IMR-90 (cell line): ENCODE measurements at regions not wholly inside any gene's neighbourhood (a gene's known extent, or its start where the extent isn't known, plus 50 kb on each side); places are given as distances from the start of the nearest gene placed in this dataset.

Experiments
- ATAC-seq: fragments of 200-7000 bp; cut with Tn5 transposase; 2 replicates; pipeline ENCODE4 v1.9.1; 2020; ENCODE audit warnings: low read depth, mild to moderate bottlenecking, moderate library complexity
- BruUV-seq: library from RNA; stranded (reverse); fragments of 400-500 nt; replicated peaks from 2 replicates; lab custom pipeline; 2021; lab: Mats Ljungman, UMichigan
- CTCF ChIA-PET: fragments of 300-600 bp; formaldehyde crosslinking; extraction: SDS; loops from one replicate; lab custom pipeline; 2021; ENCODE audit warnings: antibody characterized with exemption; lab: Yijun Ruan, JAX
- POLR2A ChIA-PET: fragments of 300-600 bp; sonication (Branson Sonifier 250); formaldehyde crosslinking; loops from one replicate; lab custom pipeline; 2022; ENCODE audit warnings: antibody characterized with exemption; ENCODE audit not compliant: unreplicated experiment; lab: Charles Lee
- DNase-seq: peaks from one replicate; pipeline ENCODE4 v3.0.0; 2013
- H2AFZ ChIP-seq: replicated peaks from 2 replicates; pipeline ENCODE3; 2013; ENCODE audit warnings: low read length, mild to moderate bottlenecking; ENCODE audit not compliant: poor library complexity
- H2AK5ac ChIP-seq: 2 replicates; pipeline ENCODE4 v1.6.1; 2013; ENCODE audit warnings: low read depth, low read length, inconsistent platforms
- H2AK9ac ChIP-seq: replicated peaks from 2 replicates; pipeline ENCODE3; 2013; ENCODE audit warnings: mild to moderate bottlenecking, low read depth, low read length, moderate library complexity; ENCODE audit not compliant: poor library complexity
- H2BK120ac ChIP-seq: 2 replicates; pipeline ENCODE4 v1.6.1; 2013; ENCODE audit warnings: low read depth, low read length, inconsistent platforms
- H2BK15ac ChIP-seq: 3 replicates; pipeline ENCODE4 v1.6.1; 2013; ENCODE audit warnings: low read depth, low read length, inconsistent platforms
- H2BK20ac ChIP-seq: 2 replicates; pipeline ENCODE4 v1.6.1; 2013; ENCODE audit warnings: low read depth, mild to moderate bottlenecking, inconsistent platforms, low read length, moderate library complexity
- H2BK5ac ChIP-seq: 2 replicates; pipeline ENCODE4 v1.6.1; 2013; ENCODE audit warnings: mild to moderate bottlenecking, low read depth, low read length, inconsistent platforms; ENCODE audit not compliant: poor library complexity, severe bottlenecking
- H3K14ac ChIP-seq: replicated peaks from 2 replicates; pipeline ENCODE4 v1.6.1; 2013; ENCODE audit warnings: low read depth, low read length, inconsistent platforms
- H3K18ac ChIP-seq: 2 replicates; pipeline ENCODE4 v1.6.1; 2013; ENCODE audit warnings: low read depth, low read length, control low read depth
- H3K23ac ChIP-seq: 2 replicates; pipeline ENCODE4 v1.6.1; 2013; ENCODE audit warnings: low read depth, low read length, inconsistent platforms
- H3K27ac ChIP-seq: 2 replicates; pipeline ENCODE4 v1.5.1; 2013; ENCODE audit warnings: mild to moderate bottlenecking, control low read depth, low read length; ENCODE audit not compliant: insufficient read depth
- H3K27me3 ChIP-seq: 2 replicates; pipeline ENCODE4 v1.6.1; 2013; ENCODE audit warnings: low read length; ENCODE audit not compliant: control insufficient read depth, insufficient read depth
- H3K36me3 ChIP-seq: 2 replicates; pipeline ENCODE4 v1.6.1; 2013; ENCODE audit warnings: low read length, mixed read lengths; ENCODE audit not compliant: control insufficient read depth, insufficient read depth
- H3K4ac ChIP-seq: 2 replicates; pipeline ENCODE4 v1.6.1; 2013; ENCODE audit warnings: low read depth, low read length, inconsistent platforms
- H3K4me1 ChIP-seq: 2 replicates; pipeline ENCODE4 v1.6.1; 2013; ENCODE audit warnings: low read length, mixed read lengths; ENCODE audit not compliant: control insufficient read depth, insufficient read depth
- H3K4me2 ChIP-seq: 2 replicates; pipeline ENCODE4 v1.6.1; 2013; ENCODE audit warnings: low read depth, mild to moderate bottlenecking, control low read depth, low read length, moderate library complexity
- H3K4me3 ChIP-seq: 2 replicates; pipeline ENCODE4 v1.5.1; 2013; ENCODE audit warnings: low read depth, mild to moderate bottlenecking, control low read depth, low read length, moderate library complexity; ENCODE audit not compliant: insufficient read depth
- H3K56ac ChIP-seq: 2 replicates; pipeline ENCODE4 v1.6.1; 2013; ENCODE audit warnings: low read length, inconsistent platforms; ENCODE audit not compliant: insufficient read depth; ENCODE audit errors: extremely low read depth
- H3K79me1 ChIP-seq, 2 experiments: 2 replicates each; pipeline ENCODE4 v1.6.1; 2013; ENCODE audit warnings: low read length in 2 of 2, inconsistent platforms in 1 of 2, low read depth in 1 of 2
- H3K9ac ChIP-seq: 2 replicates; pipeline ENCODE4 v1.6.1; 2013; ENCODE audit warnings: low read depth, low read length, control low read depth
- H3K9me1 ChIP-seq: 2 replicates; pipeline ENCODE4 v1.6.1; 2013; ENCODE audit warnings: low read length, inconsistent platforms; ENCODE audit not compliant: insufficient read depth
- H3K9me3 ChIP-seq: 2 replicates; pipeline ENCODE4 v1.6.1; 2013; ENCODE audit warnings: low read length; ENCODE audit not compliant: control insufficient read depth, insufficient read depth
- H4K20me1 ChIP-seq: 2 replicates; pipeline ENCODE4 v1.6.1; 2013; ENCODE audit warnings: low read length, inconsistent platforms; ENCODE audit not compliant: insufficient read depth
- H4K5ac ChIP-seq: 2 replicates; pipeline ENCODE4 v1.6.1; 2013; ENCODE audit warnings: mild to moderate bottlenecking, low read depth, low read length, control low read depth
- H4K8ac ChIP-seq, 2 experiments: 2 replicates each; pipeline ENCODE4 v1.6.1; 2013; ENCODE audit warnings: low read depth in 2 of 2, low read length in 2 of 2, control low read depth in 1 of 2, inconsistent platforms in 1 of 2
- H4K91ac ChIP-seq: 2 replicates; pipeline ENCODE4 v1.6.1; 2013; ENCODE audit warnings: low read depth, low read length, inconsistent platforms; ENCODE audit not compliant: insufficient read depth
- BHLHE40 ChIP-seq: fragments of 150-350 bp; IDR thresholded peaks from 2 replicates; pipeline ENCODE4 v1.6.1; 2016; ENCODE audit warnings: mild to moderate bottlenecking, low read depth, low read length
- CEBPB ChIP-seq: IDR thresholded peaks from 2 replicates; pipeline ENCODE4 v1.6.1; 2012; ENCODE audit warnings: low read depth, low read length, improper control_type of control experiment
- CHD1 ChIP-seq: IDR thresholded peaks from 2 replicates; pipeline ENCODE4 v1.6.1; 2012; ENCODE audit warnings: low read depth, low read length, improper control_type of control experiment
- CTCF ChIP-seq: conservative IDR thresholded peaks from 2 replicates; pipeline ENCODE4 v1.5.1; 2012; ENCODE audit warnings: mild to moderate bottlenecking, low read depth, low read length, improper control_type of control experiment
- ELK1 ChIP-seq: fragments of 150-350 bp; IDR thresholded peaks from 2 replicates; pipeline ENCODE4 v1.6.1; 2016; ENCODE audit warnings: low read depth, mild to moderate bottlenecking, low read length, moderate library complexity, borderline replicate concordance
- FOS ChIP-seq: fragments of 150-350 bp; IDR thresholded peaks from 2 replicates; pipeline ENCODE4 v1.6.1; 2016; ENCODE audit warnings: low read depth, low read length
- MAFK ChIP-seq: IDR thresholded peaks from 2 replicates; pipeline ENCODE4 v1.6.1; 2012; ENCODE audit warnings: low read depth, low read length, improper control_type of control experiment
- MAZ ChIP-seq: IDR thresholded peaks from 2 replicates; pipeline ENCODE4 v1.6.1; 2012; ENCODE audit warnings: low read depth, mild to moderate bottlenecking, low read length, improper control_type of control experiment, moderate library complexity, borderline replicate concordance
- MXI1 ChIP-seq: IDR thresholded peaks from 2 replicates; pipeline ENCODE4 v1.6.1; 2012; ENCODE audit warnings: low read depth, mild to moderate bottlenecking, low read length, moderate library complexity, borderline replicate concordance
- NFE2L2 ChIP-seq: fragments of 150-350 bp; IDR thresholded peaks from 2 replicates; pipeline ENCODE4 v1.6.1; 2016; ENCODE audit warnings: low read depth, mild to moderate bottlenecking, low read length
- POLR2A ChIP-seq: IDR thresholded peaks from 2 replicates; pipeline ENCODE4 v1.6.1; 2012; ENCODE audit warnings: mild to moderate bottlenecking, low read depth, low read length
- RAD21 ChIP-seq: IDR thresholded peaks from 2 replicates; pipeline ENCODE4 v1.6.1; 2012; ENCODE audit warnings: low read length, improper control_type of control experiment
- RCOR1 ChIP-seq: IDR thresholded peaks from 2 replicates; pipeline ENCODE4 v1.6.1; 2012; ENCODE audit warnings: mild to moderate bottlenecking, low read length, improper control_type of control experiment; ENCODE audit not compliant: insufficient replicate concordance
- RFX5 ChIP-seq: IDR thresholded peaks from 2 replicates; pipeline ENCODE4 v1.8.0; 2012; ENCODE audit warnings: low read depth, mild to moderate bottlenecking, low read length, moderate library complexity
- SMC3 ChIP-seq: fragments of 150-350 bp; IDR thresholded peaks from 2 replicates; pipeline ENCODE4 v1.6.1; 2016; ENCODE audit warnings: low read depth, mild to moderate bottlenecking, antibody characterized with exemption, low read length, moderate library complexity
- USF2 ChIP-seq: fragments of 150-350 bp; IDR thresholded peaks from 2 replicates; pipeline ENCODE4 v1.6.1; 2017; ENCODE audit warnings: mild to moderate bottlenecking, antibody characterized with exemption, low read length, low read depth
- WGBS, 2 experiments: methylation state at CpG; one replicate each; pipeline versions ENCODE4 v1.1.5 to v1.1.7; 2013; ENCODE audit warnings: missing lambda C conversion rate in 2 of 2; ENCODE audit not compliant: insufficient read length in 1 of 2; ENCODE audit errors: extremely low coverage in 2 of 2; 5-methylcytosine and 5-hydroxymethylcytosine counted together
- dilution Hi-C: fragments of 300-500 bp; cut with HindIII; formaldehyde crosslinking; loops from one replicate; pipeline ENCODE4 v1.14.3; 2018; ENCODE audit warnings: low sequenced_read_pairs; ENCODE audit not compliant: unreplicated experiment
- in situ Hi-C: fragments of 300-500 bp; cut with MboI; formaldehyde crosslinking; loops from 3 replicates; pipeline ENCODE4 v1.14.3; 2019; ENCODE audit warnings: low sequenced_read_pairs, inconsistent platforms, mixed read lengths
- intact Hi-C: fragments of 100-400 bp; cut with micrococcal nuclease; formaldehyde crosslinking; loops from 2 replicates; pipeline ENCODE4 v1.10.0; 2022

- no peak overlapping the region for H3K4me3 ChIP-seq
- no peaks in the 10 kb centered on the region for H3K36me3 ChIP-seq
- no peak for ATAC-seq
- ChIA-PET POLR2A (no interaction called here), CTCF (no interaction called here)
- H3K4me2 ChIP-seq, result no peak overlapping the region
- H4K20me1 ChIP-seq, result no peaks in the 10 kb centered on the region
- H3K9me1 ChIP-seq, result no peaks in the 10 kb centered on the region
- TF ChIP-seq SMC3 (no peak), RAD21 (no peak), MAZ (no peak), BHLHE40 (no peak), RFX5 (no peak), FOS (no peak), RCOR1 (no peak), MAFK (no peak), CTCF (no peak), MXI1 (no peak), USF2 (no peak), CEBPB (no peak), CHD1 (no peak), NFE2L2 (no peak), ELK1 (no peak), POLR2A (no peak)
- dilution Hi-C loops, result no loop called here
- H2BK20ac ChIP-seq, result no peak overlapping the region
- no peak overlapping the region for H3K14ac ChIP-seq
- no peak overlapping the region for H4K5ac ChIP-seq
- WGBS, 2 experiments, result no CpG with 5 or more reads among the region's 2 CpGs
- no peak overlapping the region for H2AK9ac ChIP-seq
- H2BK15ac ChIP-seq, result no peak overlapping the region
- H2BK5ac ChIP-seq, result no peak overlapping the region
- no peak overlapping the region for H2AK5ac ChIP-seq
- no peak overlapping the region for H3K56ac ChIP-seq
- no peak overlapping the region for H2AFZ ChIP-seq
- H3K9ac ChIP-seq, result no peak overlapping the region
- H2BK120ac ChIP-seq, result no peak overlapping the region
- intact Hi-C loops, result no loop called here
- no TSS peak for BruUV-seq
- H3K79me1 ChIP-seq, result no peaks in the 10 kb centered on the region
- H3K23ac ChIP-seq, result no peak overlapping the region
- H3K27ac ChIP-seq, result no peak overlapping the region
- H3K4ac ChIP-seq, result no peak overlapping the region
- no peaks in the 10 kb centered on the region for H3K4me1 ChIP-seq
- H4K91ac ChIP-seq, result no peak overlapping the region
- H4K8ac ChIP-seq, result no peak overlapping the region
- H3K9me3 ChIP-seq, result peaks cover 2% of the 10 kb centered on the region; the same call in 1 of the 2 replicates
- DNase-seq, result no peak
- H3K27me3 ChIP-seq, result no peaks in the 10 kb centered on the region
- in situ Hi-C loops, result no loop called here
- H3K18ac ChIP-seq, result no peak overlapping the region
Observed at GRCh38 chrX:137929951-137930350, 364.0 kb downstream of the ZIC3 start.
